A549 (cell line): ENCODE measurements at regions not wholly inside any gene's neighbourhood (a gene's known extent, or its start where the extent isn't known, plus 50 kb on each side); places are given as distances from the start of the nearest gene placed in this dataset.

Source experiments
- ATAC-seq, 2 experiments: fragments of 200-7000 bp in 1 of 2; fragments of >200 bp in 1 of 2; cut with Nextera tagmentation in 1 of 2; cut with Tn5 transposase in 1 of 2; 3 replicates each; pipeline versions ENCODE4 v1.8.0 to v1.9.1; 2018 to 2020; ENCODE audit warnings: mild to moderate bottlenecking in 1 of 2, moderate library complexity in 1 of 2
- CTCF ChIA-PET: fragments of 300-600 bp; sonication (Branson Sonifier 250); formaldehyde crosslinking; extraction: SDS; loops from one replicate; lab custom pipeline; 2021; ENCODE audit warnings: antibody characterized with exemption, inconsistent platforms; lab: Yijun Ruan, JAX
- POLR2A ChIA-PET: fragments of 350-600 bp; formaldehyde crosslinking; extraction: SDS; loops from one replicate; lab custom pipeline; 2021; ENCODE audit warnings: antibody characterized with exemption, inconsistent platforms; lab: Yijun Ruan, JAX
- DNase-seq, 2 experiments: peaks; one replicate each; pipeline versions ENCODE4 v3.0.0 to v3.0.0-alpha.2; 2011 to 2016; ENCODE audit warnings: low read depth in 1 of 2, low spot score in 1 of 2
- FAIRE-seq: peaks from 2 replicates; lab custom pipeline; 2011; peaks lifted over from hg19 to GRCh38; lab: Jason Lieb, UNC
- H3K27ac ChIP-seq, 2 experiments: fragments of >200 bp; sonication (Bioruptor Twin); formaldehyde crosslinking; 3 replicates each; pipeline ENCODE4 v1.5.1; 2016 to 2017
- H3K4me1 ChIP-seq: fragments of >200 bp; sonication (Bioruptor Twin); formaldehyde crosslinking; 3 replicates; pipeline ENCODE4 v1.6.1; 2016
- H3K4me2 ChIP-seq: fragments of >200 bp; sonication (Bioruptor Twin); formaldehyde crosslinking; 3 replicates; pipeline ENCODE4 v1.6.1; 2016
- H3K4me3 ChIP-seq: fragments of >200 bp; sonication (Bioruptor Twin); formaldehyde crosslinking; 3 replicates; pipeline ENCODE4 v1.5.1; 2016
- H3K9me3 ChIP-seq: fragments of >200 bp; sonication (Bioruptor Twin); formaldehyde crosslinking; 3 replicates; pipeline ENCODE4 v1.6.1; 2016
- BHLHE40 ChIP-seq: IDR thresholded peaks from 2 replicates; pipeline ENCODE4 v1.6.1; 2012; ENCODE audit warnings: low read depth, low read length, inconsistent platforms
- CBX2 ChIP-seq: fragments of 200-600 bp; sonication (generic); IDR thresholded peaks from 2 replicates; pipeline ENCODE4 v1.6.1; 2016; ENCODE audit warnings: low read depth, mild to moderate bottlenecking, borderline replicate concordance
- CBX8 ChIP-seq: fragments of 200-600 bp; sonication (generic); IDR thresholded peaks from 2 replicates; pipeline ENCODE4 v1.6.1; 2016
- EHMT2 ChIP-seq: fragments of 200-600 bp; sonication (generic); IDR thresholded peaks from 2 replicates; pipeline ENCODE4 v1.6.1; 2016; ENCODE audit warnings: antibody characterized with exemption, low read depth, mild to moderate bottlenecking, moderate library complexity
- EP300 ChIP-seq, 2 experiments: fragments of >200 bp; sonication (Bioruptor Twin); formaldehyde crosslinking; IDR thresholded peaks; 2 replicates in 1 of 2; 3 replicates in 1 of 2; pipeline ENCODE4 v1.6.1; 2016 to 2017
- FOSB ChIP-seq: fragments of 250-450 bp; sonication (Bioruptor Pico); IDR thresholded peaks from 2 replicates; pipeline ENCODE4 v1.5.0; 2020; ENCODE audit warnings: mild to moderate bottlenecking, moderate library complexity
- FOSL2 ChIP-seq, 2 experiments: fragments of 450-650 bp in 1 of 2; fragments of >200 bp in 1 of 2; sonication (Bioruptor Twin) in 1 of 2; formaldehyde crosslinking; IDR thresholded peaks; 2 replicates each; pipeline versions ENCODE4 v1.5.0 to v1.6.1; 2016 to 2020; ENCODE audit warnings: mild to moderate bottlenecking in 1 of 2, moderate library complexity in 1 of 2
- FOXS1 ChIP-seq: fragments of 250-450 bp; sonication (Bioruptor Pico); IDR thresholded peaks from 2 replicates; pipeline ENCODE4 v1.5.0; 2020; ENCODE audit warnings: mild to moderate bottlenecking, moderate library complexity
- GATA3 ChIP-seq: IDR thresholded peaks from 2 replicates; pipeline ENCODE4 v1.6.1; 2012; ENCODE audit warnings: borderline replicate concordance
- HEYL ChIP-seq: fragments of 250-450 bp; sonication (Bioruptor Pico); IDR thresholded peaks from 2 replicates; pipeline ENCODE4 v1.8.0; 2021; ENCODE audit warnings: mild to moderate bottlenecking, moderate library complexity
- HOXA7 ChIP-seq: fragments of 250-450 bp; sonication (Bioruptor Pico); IDR thresholded peaks from 2 replicates; pipeline ENCODE4 v1.5.0; 2020; ENCODE audit warnings: mild to moderate bottlenecking, moderate library complexity
- HOXB13 ChIP-seq: fragments of 250-450 bp; sonication (Bioruptor Pico); IDR thresholded peaks from 2 replicates; pipeline ENCODE4 v1.5.0; 2020; ENCODE audit warnings: low read depth, mild to moderate bottlenecking, moderate library complexity
- KDM1A ChIP-seq: fragments of 200-600 bp; sonication (generic); IDR thresholded peaks from 2 replicates; pipeline ENCODE4 v1.6.1; 2016; ENCODE audit warnings: low read depth, mild to moderate bottlenecking
- NFE2L2 ChIP-seq: fragments of 150-350 bp; conservative IDR thresholded peaks from 2 replicates; pipeline ENCODE4 v1.6.1; 2014; ENCODE audit warnings: low read length
- NPAS2 ChIP-seq: fragments of 250-450 bp; sonication (Bioruptor Pico); IDR thresholded peaks from 2 replicates; pipeline ENCODE4 v1.8.0; 2022; ENCODE audit warnings: mild to moderate bottlenecking, moderate library complexity, borderline replicate concordance
- RAD21 ChIP-seq, 2 experiments: fragments of >200 bp in 1 of 2; sonication (Bioruptor Twin) in 1 of 2; formaldehyde crosslinking in 1 of 2; IDR thresholded peaks in 1 of 2; conservative IDR thresholded peaks in 1 of 2; 2 replicates in 1 of 2; 3 replicates in 1 of 2; pipeline ENCODE4 v1.6.1; 2012 to 2018; ENCODE audit warnings: inconsistent platforms in 1 of 2
- RARB ChIP-seq: fragments of 250-450 bp; sonication (Bioruptor Pico); IDR thresholded peaks from 2 replicates; pipeline ENCODE4 v1.8.0; 2021; ENCODE audit warnings: mild to moderate bottlenecking, moderate library complexity
- RCOR1 ChIP-seq: fragments of 150-350 bp; IDR thresholded peaks from 2 replicates; pipeline ENCODE4 v1.6.1; 2014; ENCODE audit warnings: antibody characterized with exemption, low read length, low read depth
- RFX5 ChIP-seq: fragments of 450-650 bp; IDR thresholded peaks from 2 replicates; pipeline ENCODE4 v1.7.1; 2014; ENCODE audit warnings: antibody characterized with exemption, mild to moderate bottlenecking, moderate library complexity
- RNF2 ChIP-seq: fragments of 200-600 bp; sonication (generic); IDR thresholded peaks from 2 replicates; pipeline ENCODE4 v1.6.1; 2016; ENCODE audit warnings: low read depth, mild to moderate bottlenecking, antibody characterized with exemption, moderate library complexity, borderline replicate concordance
- TP53 ChIP-seq: fragments of 250-450 bp; sonication (Bioruptor Pico); IDR thresholded peaks from 2 replicates; pipeline ENCODE4 v1.5.0; 2021; ENCODE audit warnings: mild to moderate bottlenecking, moderate library complexity
- ZSCAN20 ChIP-seq: fragments of 250-450 bp; sonication (Bioruptor Pico); IDR thresholded peaks from 2 replicates; pipeline ENCODE4 v1.8.0; 2022; ENCODE audit warnings: mild to moderate bottlenecking, moderate library complexity
- WGBS: methylation state at CpG from one replicate; pipeline ENCODE4 v1.1.6; 2017; ENCODE audit errors: missing lambda C conversion rate; 5-methylcytosine and 5-hydroxymethylcytosine counted together
- TF ChIP-seq, protein P1 (sequence below): fragments of 150-350 bp; IDR thresholded peaks from 2 replicates; pipeline ENCODE4 v1.6.1; 2014; ENCODE audit warnings: low read depth, mild to moderate bottlenecking, low read length
- TF ChIP-seq, protein P2 (sequence below): IDR thresholded peaks from 2 replicates; pipeline ENCODE4 v1.6.1; 2012
- TF ChIP-seq, protein P3 (sequence below): fragments of 200-600 bp; sonication (generic); IDR thresholded peaks from 2 replicates; pipeline ENCODE4 v1.6.1; 2016; ENCODE audit warnings: antibody characterized with exemption, mild to moderate bottlenecking, moderate library complexity

DNA sequence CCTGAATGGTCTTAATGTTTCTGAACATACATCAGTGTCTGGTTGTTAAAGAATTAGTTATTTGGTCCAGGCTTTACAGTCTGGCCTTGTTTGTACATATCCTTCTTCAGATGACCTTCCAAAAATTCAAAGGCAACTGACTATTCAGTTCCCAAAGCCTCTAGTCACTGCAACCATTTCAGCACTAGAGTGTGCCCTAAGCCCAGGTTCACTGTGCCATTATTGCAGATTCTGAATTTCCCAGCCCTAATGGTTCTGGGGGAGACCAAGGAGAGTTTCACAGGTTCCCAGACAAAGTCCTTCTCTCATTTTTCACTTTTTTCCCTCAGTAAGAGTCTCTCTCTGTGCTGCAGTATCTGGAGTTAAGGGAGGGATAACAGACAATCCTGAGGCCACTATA is 235.8 kb downstream of the TRAM1L1 start:
- ChIA-PET POLR2A (no interaction called here), CTCF (no interaction called here)
- Histone ChIP-seq H3K27ac (no peak overlapping the region), H3K4me3 (no peak overlapping the region), H3K9me3 (no peaks in the 10 kb centered on the region), H3K4me2 (no peak overlapping the region), H3K4me1 (no peaks in the 10 kb centered on the region)
- TF ChIP-seq EP300 (IDR thresholded peaks at IDR 0.05) (no peak), KDM1A (no peak), BHLHE40 (no peak), RNF2 (no peak), NFE2L2 (no peak), EHMT2 (no peak), FOXS1 (CRISPR knock-in tag) (no peak), HEYL (no peak), GATA3 (no peak), RCOR1 (no peak)
- TF ChIP-seq, protein P1, sequence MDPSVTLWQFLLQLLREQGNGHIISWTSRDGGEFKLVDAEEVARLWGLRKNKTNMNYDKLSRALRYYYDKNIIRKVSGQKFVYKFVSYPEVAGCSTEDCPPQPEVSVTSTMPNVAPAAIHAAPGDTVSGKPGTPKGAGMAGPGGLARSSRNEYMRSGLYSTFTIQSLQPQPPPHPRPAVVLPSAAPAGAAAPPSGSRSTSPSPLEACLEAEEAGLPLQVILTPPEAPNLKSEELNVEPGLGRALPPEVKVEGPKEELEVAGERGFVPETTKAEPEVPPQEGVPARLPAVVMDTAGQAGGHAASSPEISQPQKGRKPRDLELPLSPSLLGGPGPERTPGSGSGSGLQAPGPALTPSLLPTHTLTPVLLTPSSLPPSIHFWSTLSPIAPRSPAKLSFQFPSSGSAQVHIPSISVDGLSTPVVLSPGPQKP: no peak
- no peak for FAIRE-seq
- DNase-seq: no peak
- no peak for ATAC-seq

DNA sequence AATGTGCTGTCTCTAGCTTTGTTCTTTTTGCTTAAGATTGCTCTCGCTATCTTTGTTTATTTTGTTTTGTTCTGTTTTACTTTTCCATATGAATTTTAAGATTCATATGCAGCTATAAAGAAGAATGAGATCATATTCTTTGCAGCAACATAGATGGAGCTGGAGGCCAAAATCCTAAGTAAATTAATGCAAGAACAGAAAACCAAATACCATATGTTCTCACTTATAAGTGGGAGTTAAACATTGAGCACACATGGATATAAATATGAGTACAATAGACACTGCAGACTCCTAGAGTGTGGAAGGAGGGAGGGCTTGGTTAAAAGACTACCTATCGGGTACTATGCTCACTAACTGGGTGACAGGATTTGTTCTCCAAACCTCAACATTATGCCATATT is 237.8 kb downstream of the TRAM1L1 start:
- Histone ChIP-seq H3K4me1 (no peaks in the 10 kb centered on the region), H3K4me2 (no peak overlapping the region), H3K27ac (no peak overlapping the region), H3K9me3 (no peaks in the 10 kb centered on the region), H3K4me3 (no peak overlapping the region)
- TF ChIP-seq RAD21 (conservative IDR thresholded peaks at IDR 0.05 in 1 of 2, IDR thresholded peaks at IDR 0.05 in 1 of 2) (no peak), ZSCAN20 (CRISPR knock-in tag) (no peak), TP53 (CRISPR knock-in tag) (no peak), FOSL2 (IDR thresholded peaks at IDR 0.05) (no peak), FOSL2 (CRISPR knock-in tag; IDR thresholded peaks at IDR 0.05) (no peak), RNF2 (no peak), CBX2 (no peak), FOSB (CRISPR knock-in tag) (no peak), HOXA7 (no peak), CBX8 (no peak), RFX5 (no peak), RARB (no peak), NPAS2 (no peak), FOXS1 (CRISPR knock-in tag) (no peak), HOXB13 (no peak)
- TF ChIP-seq, protein P2, sequence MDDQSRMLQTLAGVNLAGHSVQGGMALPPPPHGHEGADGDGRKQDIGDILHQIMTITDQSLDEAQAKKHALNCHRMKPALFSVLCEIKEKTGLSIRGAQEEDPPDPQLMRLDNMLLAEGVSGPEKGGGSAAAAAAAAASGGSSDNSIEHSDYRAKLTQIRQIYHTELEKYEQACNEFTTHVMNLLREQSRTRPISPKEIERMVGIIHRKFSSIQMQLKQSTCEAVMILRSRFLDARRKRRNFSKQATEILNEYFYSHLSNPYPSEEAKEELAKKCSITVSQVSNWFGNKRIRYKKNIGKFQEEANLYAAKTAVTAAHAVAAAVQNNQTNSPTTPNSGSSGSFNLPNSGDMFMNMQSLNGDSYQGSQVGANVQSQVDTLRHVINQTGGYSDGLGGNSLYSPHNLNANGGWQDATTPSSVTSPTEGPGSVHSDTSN: no peak
- TF ChIP-seq, protein P1: no peak
- TF ChIP-seq, protein P3, sequence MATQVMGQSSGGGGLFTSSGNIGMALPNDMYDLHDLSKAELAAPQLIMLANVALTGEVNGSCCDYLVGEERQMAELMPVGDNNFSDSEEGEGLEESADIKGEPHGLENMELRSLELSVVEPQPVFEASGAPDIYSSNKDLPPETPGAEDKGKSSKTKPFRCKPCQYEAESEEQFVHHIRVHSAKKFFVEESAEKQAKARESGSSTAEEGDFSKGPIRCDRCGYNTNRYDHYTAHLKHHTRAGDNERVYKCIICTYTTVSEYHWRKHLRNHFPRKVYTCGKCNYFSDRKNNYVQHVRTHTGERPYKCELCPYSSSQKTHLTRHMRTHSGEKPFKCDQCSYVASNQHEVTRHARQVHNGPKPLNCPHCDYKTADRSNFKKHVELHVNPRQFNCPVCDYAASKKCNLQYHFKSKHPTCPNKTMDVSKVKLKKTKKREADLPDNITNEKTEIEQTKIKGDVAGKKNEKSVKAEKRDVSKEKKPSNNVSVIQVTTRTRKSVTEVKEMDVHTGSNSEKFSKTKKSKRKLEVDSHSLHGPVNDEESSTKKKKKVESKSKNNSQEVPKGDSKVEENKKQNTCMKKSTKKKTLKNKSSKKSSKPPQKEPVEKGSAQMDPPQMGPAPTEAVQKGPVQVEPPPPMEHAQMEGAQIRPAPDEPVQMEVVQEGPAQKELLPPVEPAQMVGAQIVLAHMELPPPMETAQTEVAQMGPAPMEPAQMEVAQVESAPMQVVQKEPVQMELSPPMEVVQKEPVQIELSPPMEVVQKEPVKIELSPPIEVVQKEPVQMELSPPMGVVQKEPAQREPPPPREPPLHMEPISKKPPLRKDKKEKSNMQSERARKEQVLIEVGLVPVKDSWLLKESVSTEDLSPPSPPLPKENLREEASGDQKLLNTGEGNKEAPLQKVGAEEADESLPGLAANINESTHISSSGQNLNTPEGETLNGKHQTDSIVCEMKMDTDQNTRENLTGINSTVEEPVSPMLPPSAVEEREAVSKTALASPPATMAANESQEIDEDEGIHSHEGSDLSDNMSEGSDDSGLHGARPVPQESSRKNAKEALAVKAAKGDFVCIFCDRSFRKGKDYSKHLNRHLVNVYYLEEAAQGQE: no peak
- DNase-seq: no peak
- 33% methylated on average over 2 of the region's 2 CpGs for WGBS
- ATAC-seq: no peak
- POLR2A ChIA-PET: no interaction called here
- CTCF ChIA-PET: no interaction called here
- FAIRE-seq: no peak
